ENCODE measurements at regions not wholly inside any gene's neighbourhood (a gene's known extent, or its start where the extent isn't known, plus 50 kb on each side); places are given as distances from the start of the nearest gene placed in this dataset.

- H3K4me1 ChIP-seq (ENCODE audit: control insufficient read depth, insufficient read depth, low read length): no peaks in the 10 kb centered on the region
- no peaks in the 10 kb centered on the region for H3K27me3 ChIP-seq (ENCODE audit: control insufficient read depth, insufficient read depth, low read length, poor library complexity, severe bottlenecking)
- Mint-ChIP-seq H3K27ac (no peak overlapping the region), H3K4me3 (no peak overlapping the region), H3K4me1 (peaks cover 2% of the 10 kb centered on the region), H3K9me3 (no peaks in the 10 kb centered on the region), H3K27me3 (ENCODE audit: insufficient read depth) (no peaks in the 10 kb centered on the region), H3K36me3 (ENCODE audit: low read depth) (no peaks in the 10 kb centered on the region)
- WGBS, 2 experiments (ENCODE audit: insufficient coverage in 1 of 2, insufficient read length in 1 of 2): 63 to 100% methylated on average over 1 of the region's 1 CpG
- H3K36me3 ChIP-seq (ENCODE audit: control insufficient read depth, insufficient read depth, low read length): no peaks in the 10 kb centered on the region
- H3K9me3 ChIP-seq (ENCODE audit: control insufficient read depth, low read length): no peaks in the 10 kb centered on the region
- no peak for TF ChIP-seq CTCF (conservative IDR thresholded peaks at IDR 0.05)
- no peak overlapping the region for H3K27ac ChIP-seq (ENCODE audit: low read depth, low read length)
- no peak overlapping the region for H3K4me3 ChIP-seq (ENCODE audit: low read length)
- DNase-seq: no peak
- no peak overlapping the region for H3K9ac ChIP-seq (ENCODE audit: extremely low read depth, low read length, poor library complexity, severe bottlenecking)
Measured at GRCh38 chr3:66165660-66166059, 55.1 kb upstream of the SLC25A26 start.

GRCh38 chr3:66164155-66164554, 56.6 kb upstream of the SLC25A26 start:
- no peaks in the 10 kb centered on the region for H3K27me3 Mint-ChIP-seq (ENCODE audit: insufficient read depth)
- Histone ChIP-seq H3K27me3 (ENCODE audit: control insufficient read depth, insufficient read depth, low read length, poor library complexity, severe bottlenecking) (no peaks in the 10 kb centered on the region), H3K36me3 (ENCODE audit: control insufficient read depth, insufficient read depth, low read length) (no peaks in the 10 kb centered on the region), H3K9me3 (ENCODE audit: control insufficient read depth, low read length) (no peaks in the 10 kb centered on the region), H3K4me1 (ENCODE audit: control insufficient read depth, insufficient read depth, low read length) (no peaks in the 10 kb centered on the region), H3K4me3 (ENCODE audit: low read length) (no peak overlapping the region), H3K27ac (ENCODE audit: low read depth, low read length) (no peak overlapping the region), H3K9ac (ENCODE audit: extremely low read depth, low read length, poor library complexity, severe bottlenecking) (no peak overlapping the region)
- peaks cover 2% of the 10 kb centered on the region for H3K4me1 Mint-ChIP-seq
- TF ChIP-seq CTCF (conservative IDR thresholded peaks at IDR 0.05): no peak
- H3K36me3 Mint-ChIP-seq (ENCODE audit: low read depth): no peaks in the 10 kb centered on the region
- no peak overlapping the region for H3K27ac Mint-ChIP-seq
- H3K4me3 Mint-ChIP-seq: no peak overlapping the region
- no peak for DNase-seq
- no peaks in the 10 kb centered on the region for H3K9me3 Mint-ChIP-seq

- Mint-ChIP-seq H3K4me3 (no peak overlapping the region), H3K36me3 (ENCODE audit: low read depth) (no peaks in the 10 kb centered on the region), H3K4me1 (peaks cover 2% of the 10 kb centered on the region), H3K27ac (no peak overlapping the region), H3K27me3 (ENCODE audit: insufficient read depth) (no peaks in the 10 kb centered on the region), H3K9me3 (no peaks in the 10 kb centered on the region)
- H3K9me3 ChIP-seq (ENCODE audit: control insufficient read depth, low read length): no peaks in the 10 kb centered on the region
- no peaks in the 10 kb centered on the region for H3K4me1 ChIP-seq (ENCODE audit: control insufficient read depth, insufficient read depth, low read length)
- TF ChIP-seq CTCF (conservative IDR thresholded peaks at IDR 0.05): no peak
- 86 to 100% methylated on average over 4 to 5 of the region's 5 CpGs for WGBS, 2 experiments (ENCODE audit: insufficient coverage in 1 of 2, insufficient read length in 1 of 2)
- H3K9ac ChIP-seq (ENCODE audit: extremely low read depth, low read length, poor library complexity, severe bottlenecking): no peak overlapping the region
- no peaks in the 10 kb centered on the region for H3K36me3 ChIP-seq (ENCODE audit: control insufficient read depth, insufficient read depth, low read length)
- DNase-seq: no peak
- no peak overlapping the region for H3K4me3 ChIP-seq (ENCODE audit: low read length)
- H3K27me3 ChIP-seq (ENCODE audit: control insufficient read depth, insufficient read depth, low read length, poor library complexity, severe bottlenecking): no peaks in the 10 kb centered on the region
- no peak overlapping the region for H3K27ac ChIP-seq (ENCODE audit: low read depth, low read length)
Measured at GRCh38 chr3:66163222-66163621, 57.6 kb upstream of the SLC25A26 start.
